ENCODE measurements at regions not wholly inside any gene's neighbourhood (a gene's known extent, or its start where the extent isn't known, plus 50 kb on each side); places are given as distances from the start of the nearest gene placed in this dataset.

- H3K4me3 ChIP-seq, result no peak overlapping the region
- no peaks in the 10 kb centered on the region for H3K9me3 ChIP-seq
- no peak for DNase-seq (ENCODE audit: low spot score in 2 of 2)
- H3K36me3 ChIP-seq, result no peaks in the 10 kb centered on the region
- H3K27ac ChIP-seq, result no peak overlapping the region
- WGBS, 2 donors, result 76 to 88% methylated on average over 5 of the region's 5 CpGs
- TF ChIP-seq EP300 (IDR thresholded peaks at IDR 0.05), result no peak
- TF ChIP-seq POLR2A (IDR thresholded peaks at IDR 0.05), result no peak
- no peak for TF ChIP-seq CTCF (IDR thresholded peaks at IDR 0.05)
- H3K27me3 ChIP-seq, result no peaks in the 10 kb centered on the region
- H3K4me1 ChIP-seq, result no peaks in the 10 kb centered on the region
Observed at GRCh38 chr14:53861781-53862180, 94.8 kb downstream of the BMP4 start.

GRCh38 chr14:53858345-53858684 is 98.3 kb downstream of the BMP4 start:
- 77 to 82% methylated on average over 1 of the region's 1 CpG for WGBS, 2 donors
- no peak for TF ChIP-seq POLR2A (IDR thresholded peaks at IDR 0.05)
- no peak for TF ChIP-seq EP300 (IDR thresholded peaks at IDR 0.05)
- no peak for TF ChIP-seq CTCF (IDR thresholded peaks at IDR 0.05)
- H3K27me3 ChIP-seq, result no peaks in the 10 kb centered on the region
- no peaks in the 10 kb centered on the region for H3K4me1 ChIP-seq
- no peak overlapping the region for H3K4me3 ChIP-seq
- DNase-seq (ENCODE audit: low spot score in 2 of 2), result no peak
- H3K9me3 ChIP-seq, result no peaks in the 10 kb centered on the region
- H3K27ac ChIP-seq, result no peak overlapping the region
- H3K36me3 ChIP-seq, result no peaks in the 10 kb centered on the region

- whole genome bisulfite sequencing, 2 donors, result 79 to 83% methylated on average over 5 of the region's 5 CpGs
Observed at GRCh38 chr14:53857625-53858344, 98.8 kb downstream of the BMP4 start.

GRCh38 chr14:53855574-53855973 is 101.1 kb downstream of the BMP4 start:
- Histone ChIP-seq H3K36me3 (no peaks in the 10 kb centered on the region), H3K27ac (no peak overlapping the region), H3K4me1 (peaks cover 0 to 8% (median 0%) of the 10 kb centered on the region in 4 donors), H3K27me3 (no peaks in the 10 kb centered on the region), H3K9me3 (no peaks in the 10 kb centered on the region), H3K4me3 (no peak overlapping the region)
- TF ChIP-seq CTCF (IDR thresholded peaks at IDR 0.05) (no peak), EP300 (IDR thresholded peaks at IDR 0.05) (no peak), POLR2A (IDR thresholded peaks at IDR 0.05) (no peak)
- no peak for DNase-seq (ENCODE audit: low spot score in 2 of 2)
- WGBS, 2 donors, result 43 to 47% methylated on average over 2 of the region's 2 CpGs

More at GRCh38 chr14:53857625-53858344, 98.8 kb downstream of the BMP4 start:
- Histone ChIP-seq H3K36me3 (no peaks in the 10 kb centered on the region), H3K9me3 (no peaks in the 10 kb centered on the region), H3K4me3 (no peak overlapping the region), H3K27ac (no peak overlapping the region), H3K4me1 (no peaks in the 10 kb centered on the region), H3K27me3 (no peaks in the 10 kb centered on the region)
- no peak for DNase-seq (ENCODE audit: low spot score in 2 of 2)
- TF ChIP-seq POLR2A (IDR thresholded peaks at IDR 0.05), result no peak
- TF ChIP-seq CTCF (IDR thresholded peaks at IDR 0.05), result no peak
- TF ChIP-seq EP300 (IDR thresholded peaks at IDR 0.05), result no peak

- no peaks in the 10 kb centered on the region for H3K27me3 ChIP-seq
- H3K4me1 ChIP-seq, result peaks cover 0 to 8% (median 0%) of the 10 kb centered on the region in 4 donors
- no peak overlapping the region for H3K27ac ChIP-seq
- H3K9me3 ChIP-seq, result no peaks in the 10 kb centered on the region
- H3K36me3 ChIP-seq, result no peaks in the 10 kb centered on the region
- H3K4me3 ChIP-seq, result no peak overlapping the region
- no peak for TF ChIP-seq EP300 (IDR thresholded peaks at IDR 0.05)
- no peak for TF ChIP-seq CTCF (IDR thresholded peaks at IDR 0.05)
- no peak for TF ChIP-seq POLR2A (IDR thresholded peaks at IDR 0.05)
- no peak for DNase-seq (ENCODE audit: low spot score in 2 of 2)
Observed at GRCh38 chr14:53855127-53855526, 101.5 kb downstream of the BMP4 start.
